SU-DHL-6 (cell line): ENCODE measurements at regions not wholly inside any gene's neighbourhood (a gene's known extent, or its start where the extent isn't known, plus 50 kb on each side); places are given as distances from the start of the nearest gene placed in this dataset.

Experiments
- EZH2phosphoT487 ChIP-seq: fragments of 200-600 bp; sonication (generic), shearing (Covaris generic); conservative IDR thresholded peaks from 2 replicates; pipeline ENCODE4 v1.6.1; 2018; ENCODE audit warnings: mild to moderate bottlenecking, antibody characterized with exemption, low read length, moderate library complexity, mixed read lengths
- TF ChIP-seq, protein P1 (sequence below): fragments of 200-600 bp; sonication (generic); IDR thresholded peaks from one replicate; pipeline ENCODE4 v1.5.1; 2017; ENCODE audit warnings: antibody characterized with exemption, mild to moderate bottlenecking, low read length, moderate library complexity; ENCODE audit not compliant: insufficient read depth, poor library complexity, severe bottlenecking

DNA sequence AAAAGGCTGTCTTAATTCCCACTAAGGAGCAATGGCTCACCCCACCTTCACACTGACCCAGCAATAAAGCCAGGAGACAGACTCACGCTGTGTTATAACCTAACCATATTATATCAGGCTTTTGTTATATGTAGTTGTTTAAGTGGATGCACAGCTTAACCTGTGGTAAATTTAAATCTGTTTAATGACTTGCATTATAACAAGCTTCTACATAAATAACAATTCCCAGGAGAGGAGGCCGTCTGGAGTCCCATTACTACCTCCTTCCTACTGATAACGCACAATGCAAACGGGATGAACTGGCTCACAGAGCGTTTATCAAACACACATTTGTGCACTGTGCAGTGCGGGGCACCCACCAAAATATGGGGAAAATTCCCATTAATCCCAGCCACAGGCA is 102.1 kb upstream of the MGMT start:
- TF ChIP-seq, protein P1, sequence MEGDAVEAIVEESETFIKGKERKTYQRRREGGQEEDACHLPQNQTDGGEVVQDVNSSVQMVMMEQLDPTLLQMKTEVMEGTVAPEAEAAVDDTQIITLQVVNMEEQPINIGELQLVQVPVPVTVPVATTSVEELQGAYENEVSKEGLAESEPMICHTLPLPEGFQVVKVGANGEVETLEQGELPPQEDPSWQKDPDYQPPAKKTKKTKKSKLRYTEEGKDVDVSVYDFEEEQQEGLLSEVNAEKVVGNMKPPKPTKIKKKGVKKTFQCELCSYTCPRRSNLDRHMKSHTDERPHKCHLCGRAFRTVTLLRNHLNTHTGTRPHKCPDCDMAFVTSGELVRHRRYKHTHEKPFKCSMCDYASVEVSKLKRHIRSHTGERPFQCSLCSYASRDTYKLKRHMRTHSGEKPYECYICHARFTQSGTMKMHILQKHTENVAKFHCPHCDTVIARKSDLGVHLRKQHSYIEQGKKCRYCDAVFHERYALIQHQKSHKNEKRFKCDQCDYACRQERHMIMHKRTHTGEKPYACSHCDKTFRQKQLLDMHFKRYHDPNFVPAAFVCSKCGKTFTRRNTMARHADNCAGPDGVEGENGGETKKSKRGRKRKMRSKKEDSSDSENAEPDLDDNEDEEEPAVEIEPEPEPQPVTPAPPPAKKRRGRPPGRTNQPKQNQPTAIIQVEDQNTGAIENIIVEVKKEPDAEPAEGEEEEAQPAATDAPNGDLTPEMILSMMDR: no peak
- no peak for TF ChIP-seq EZH2phosphoT487
